Gastroesophageal sphincter (tissue), 4 donors: ENCODE measurements at regions not wholly inside any gene's neighbourhood (a gene's known extent, or its start where the extent isn't known, plus 50 kb on each side); places are given as distances from the start of the nearest gene placed in this dataset.

Experiments
- ATAC-seq: fragments of 150-250 bp; one replicate; pipeline ENCODE4 v1.9.1; 2016; ENCODE audit warnings: mild to moderate bottlenecking, moderate library complexity
- H3K27ac ChIP-seq, 4 donors: fragments of 200-600 bp; sonication (generic) in 3 of 4; 1 replicate in 3 of 4; 2 replicates in 1 of 4; pipeline ENCODE4 v1.5.1; 2016 to 2019
- H3K27me3 ChIP-seq: fragments of 200-600 bp; sonication (generic); one replicate; pipeline ENCODE4 v1.5.1; 2019
- H3K36me3 ChIP-seq, 2 donors: fragments of 200-600 bp; sonication (generic); one replicate each; pipeline ENCODE4 v1.5.1; 2019; ENCODE audit warnings: control low read depth in 1 of 2
- H3K4me1 ChIP-seq, 3 donors: fragments of 200-600 bp; sonication (generic); 1 replicate in 2 of 3; 2 replicates in 1 of 3; pipeline ENCODE4 v1.5.1; 2016 to 2019; ENCODE audit warnings: control low read depth in 2 of 3
- H3K4me3 ChIP-seq, 2 donors: fragments of 200-600 bp; sonication (generic); one replicate each; pipeline ENCODE4 v1.5.1; 2019; ENCODE audit warnings: mild to moderate bottlenecking in 1 of 2, moderate library complexity in 1 of 2
- H3K9me3 ChIP-seq, 3 donors: fragments of 200-600 bp; sonication (generic); one replicate each; pipeline ENCODE4 v1.5.1; 2017 to 2019; ENCODE audit warnings: control low read depth in 2 of 3
- EP300 ChIP-seq: sonication (generic); formaldehyde crosslinking; IDR thresholded peaks from one replicate; pipeline ENCODE4 v1.6.1; 2017; ENCODE audit warnings: antibody characterized with exemption, mild to moderate bottlenecking
- POLR2A ChIP-seq, 2 donors: fragments of 450-650 bp; IDR thresholded peaks; one replicate each; pipeline ENCODE4 v1.6.1; 2017; ENCODE audit warnings: antibody characterized with exemption in 2 of 2, mild to moderate bottlenecking in 2 of 2, moderate library complexity in 1 of 2
- POLR2AphosphoS5 ChIP-seq: sonication (generic); formaldehyde crosslinking; IDR thresholded peaks from one replicate; pipeline ENCODE4 v1.6.1; 2017; ENCODE audit warnings: antibody characterized with exemption
- WGBS, 2 donors: methylation state at CpG; one replicate each; pipeline ENCODE4 v1.1.5; 2018; ENCODE audit warnings: low coverage in 1 of 2; 5-methylcytosine and 5-hydroxymethylcytosine counted together
- TF ChIP-seq, protein P1 (sequence below), 4 experiments: fragments of 200-600 bp in 2 of 4; fragments of 450-650 bp in 2 of 4; sonication (generic) in 1 of 4; IDR thresholded peaks; one replicate each; pipeline ENCODE4 v1.5.1; 2017 to 2019; ENCODE audit warnings: antibody characterized with exemption in 4 of 4, mild to moderate bottlenecking in 2 of 4, moderate library complexity in 2 of 4

DNA sequence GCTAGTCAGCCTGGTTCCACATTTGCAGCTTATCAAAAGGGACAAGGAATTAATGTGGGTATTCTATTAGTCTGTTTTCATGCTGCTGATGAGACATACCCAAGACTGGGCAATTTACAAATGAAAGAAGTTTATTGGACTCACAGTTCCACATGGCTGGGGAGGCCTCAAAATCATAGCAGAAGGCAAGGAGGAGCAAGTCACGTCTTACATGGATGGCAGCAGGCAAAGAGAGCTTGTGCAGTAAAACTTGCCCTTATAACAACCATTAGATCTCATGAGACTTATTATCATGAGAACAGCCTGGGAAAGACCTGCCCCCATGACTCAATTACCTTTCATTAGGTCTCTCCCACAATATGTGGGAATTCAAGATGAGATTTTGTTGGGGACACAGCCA lies 689.1 kb upstream of the MARCKS start:
- Histone ChIP-seq H3K27ac (no peak overlapping the region), H3K27me3 (no peaks in the 10 kb centered on the region), H3K9me3 (peaks cover 0 to 6% (median 0%) of the 10 kb centered on the region in 3 donors), H3K36me3 (no peaks in the 10 kb centered on the region), H3K4me1 (no peaks in the 10 kb centered on the region), H3K4me3 (no peak overlapping the region)
- 90 to 100% methylated on average over 1 of the region's 1 CpG for WGBS, 2 donors
- TF ChIP-seq, protein P1, sequence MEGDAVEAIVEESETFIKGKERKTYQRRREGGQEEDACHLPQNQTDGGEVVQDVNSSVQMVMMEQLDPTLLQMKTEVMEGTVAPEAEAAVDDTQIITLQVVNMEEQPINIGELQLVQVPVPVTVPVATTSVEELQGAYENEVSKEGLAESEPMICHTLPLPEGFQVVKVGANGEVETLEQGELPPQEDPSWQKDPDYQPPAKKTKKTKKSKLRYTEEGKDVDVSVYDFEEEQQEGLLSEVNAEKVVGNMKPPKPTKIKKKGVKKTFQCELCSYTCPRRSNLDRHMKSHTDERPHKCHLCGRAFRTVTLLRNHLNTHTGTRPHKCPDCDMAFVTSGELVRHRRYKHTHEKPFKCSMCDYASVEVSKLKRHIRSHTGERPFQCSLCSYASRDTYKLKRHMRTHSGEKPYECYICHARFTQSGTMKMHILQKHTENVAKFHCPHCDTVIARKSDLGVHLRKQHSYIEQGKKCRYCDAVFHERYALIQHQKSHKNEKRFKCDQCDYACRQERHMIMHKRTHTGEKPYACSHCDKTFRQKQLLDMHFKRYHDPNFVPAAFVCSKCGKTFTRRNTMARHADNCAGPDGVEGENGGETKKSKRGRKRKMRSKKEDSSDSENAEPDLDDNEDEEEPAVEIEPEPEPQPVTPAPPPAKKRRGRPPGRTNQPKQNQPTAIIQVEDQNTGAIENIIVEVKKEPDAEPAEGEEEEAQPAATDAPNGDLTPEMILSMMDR (IDR thresholded peaks at IDR 0.05), result no peak
- TF ChIP-seq POLR2A (IDR thresholded peaks at IDR 0.05), result no peak
- no peak for TF ChIP-seq EP300
- no peak for TF ChIP-seq POLR2AphosphoS5
- no peak for ATAC-seq

DNA sequence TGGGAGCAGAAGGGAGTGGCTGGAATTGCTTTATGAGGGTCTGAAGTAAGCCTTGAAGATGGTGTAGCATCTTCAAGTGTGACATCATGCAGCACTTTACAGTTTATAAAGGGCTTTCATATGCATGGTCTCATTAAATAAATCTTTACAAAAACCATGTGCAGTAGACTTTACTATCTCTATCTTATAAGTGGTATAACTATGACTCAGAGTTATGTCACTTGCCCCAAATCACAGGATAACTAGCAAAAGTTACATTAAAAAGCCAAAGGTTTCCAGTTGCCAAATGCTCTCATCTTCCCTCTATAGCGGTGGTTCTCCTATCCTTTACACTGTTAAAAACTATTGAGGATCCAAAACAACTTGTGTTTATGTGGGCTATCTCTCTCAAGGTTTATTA lies 687.7 kb upstream of the MARCKS start:
- ATAC-seq, result no peak
- WGBS, 2 donors, result 96 to 100% methylated on average over 1 of the region's 1 CpG
- no peaks in the 10 kb centered on the region for H3K4me1 ChIP-seq
- H3K9me3 ChIP-seq, result peaks cover 0 to 6% (median 0%) of the 10 kb centered on the region in 3 donors
- H3K27me3 ChIP-seq, result no peaks in the 10 kb centered on the region
- H3K36me3 ChIP-seq, result no peaks in the 10 kb centered on the region
- TF ChIP-seq, protein P1 (IDR thresholded peaks at IDR 0.05), result no peak
- TF ChIP-seq EP300 (no peak), POLR2A (IDR thresholded peaks at IDR 0.05) (no peak), POLR2AphosphoS5 (no peak)
- H3K4me3 ChIP-seq, result no peak overlapping the region
- no peak overlapping the region for H3K27ac ChIP-seq

DNA sequence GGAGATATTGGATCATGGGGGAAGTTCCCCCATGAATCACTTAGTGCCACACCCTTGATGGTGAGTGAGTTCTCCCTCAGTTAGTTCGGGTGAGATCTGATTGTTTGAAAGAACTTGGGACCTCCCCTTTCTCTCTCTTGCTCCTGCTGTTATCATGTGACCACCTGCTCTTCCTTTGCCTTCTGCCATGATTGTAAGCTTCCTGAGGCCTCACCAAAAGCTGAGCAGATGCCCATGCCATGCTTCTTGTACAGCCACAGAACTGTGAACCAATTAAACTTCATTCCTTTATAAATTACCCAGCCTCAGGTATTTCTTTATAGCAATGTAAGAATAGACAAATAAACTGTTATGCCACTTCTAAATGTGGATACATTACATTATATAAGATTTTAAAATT lies 686.7 kb upstream of the MARCKS start:
- Histone ChIP-seq H3K4me1 (no peaks in the 10 kb centered on the region), H3K27me3 (no peaks in the 10 kb centered on the region), H3K36me3 (no peaks in the 10 kb centered on the region), H3K9me3 (peaks cover 0 to 6% (median 0%) of the 10 kb centered on the region in 3 donors), H3K4me3 (no peak overlapping the region), H3K27ac (no peak overlapping the region)
- TF ChIP-seq POLR2A (IDR thresholded peaks at IDR 0.05) (no peak), POLR2AphosphoS5 (no peak), EP300 (no peak)
- TF ChIP-seq, protein P1 (IDR thresholded peaks at IDR 0.05), result no peak
- WGBS, 2 donors, result 83% methylated on average over 1 of the region's 1 CpG; no CpG with 5 or more reads in 1 of the 2 donors
- no peak for ATAC-seq

DNA sequence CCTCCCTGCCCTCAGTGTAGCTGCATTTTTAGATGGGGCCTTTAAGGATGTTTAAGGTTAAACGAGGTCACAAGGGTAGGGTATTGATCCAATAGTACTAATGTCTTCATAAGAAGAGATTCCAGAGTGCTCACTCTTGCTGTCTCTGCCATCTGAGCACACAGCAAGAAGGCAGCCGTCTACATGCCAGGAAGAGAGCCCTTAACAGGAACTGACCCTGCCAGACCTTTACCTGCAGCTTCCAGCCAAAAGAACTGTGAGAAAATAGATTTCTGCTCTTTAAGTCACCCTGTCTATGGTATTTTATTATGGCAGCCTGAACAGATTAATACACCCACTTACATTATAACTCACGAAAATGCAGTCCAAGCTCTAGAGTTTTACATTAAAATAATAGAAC lies 685.3 kb upstream of the MARCKS start:
- H3K36me3 ChIP-seq, result no peaks in the 10 kb centered on the region
- peaks cover 0 to 6% (median 0%) of the 10 kb centered on the region in 3 donors for H3K9me3 ChIP-seq
- no peaks in the 10 kb centered on the region for H3K27me3 ChIP-seq
- no peak for ATAC-seq
- 68 to 89% methylated on average over 2 to 3 of the region's 3 CpGs for WGBS, 2 donors
- TF ChIP-seq POLR2A (IDR thresholded peaks at IDR 0.05), result no peak
- H3K27ac ChIP-seq, result no peak overlapping the region
- H3K4me3 ChIP-seq, result no peak overlapping the region
- H3K4me1 ChIP-seq, result no peaks in the 10 kb centered on the region

DNA sequence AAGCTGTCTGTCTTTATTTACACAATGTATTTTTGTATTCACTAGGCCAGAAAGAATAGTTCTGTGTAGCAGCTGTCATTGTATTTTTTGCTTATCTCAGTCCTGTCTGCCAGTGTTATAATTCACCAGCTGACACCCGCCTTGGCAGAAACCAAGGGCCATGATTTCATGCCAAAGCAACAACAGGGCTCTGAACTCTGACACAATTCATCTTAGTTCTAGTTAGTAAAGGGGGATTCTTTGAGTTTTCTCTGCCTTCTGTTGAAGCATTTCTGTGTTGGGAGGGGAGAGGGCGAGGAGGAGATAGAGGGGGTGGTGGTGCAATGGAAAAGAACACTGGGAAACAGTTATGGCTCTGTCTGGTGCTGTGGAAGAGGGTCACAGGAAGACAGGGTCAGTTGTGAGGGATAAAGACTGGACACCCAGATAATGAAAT lies 684.6 kb upstream of the MARCKS start:
- Histone ChIP-seq H3K4me1 (no peaks in the 10 kb centered on the region), H3K36me3 (no peaks in the 10 kb centered on the region), H3K27me3 (no peaks in the 10 kb centered on the region), H3K9me3 (peaks cover 0 to 6% (median 0%) of the 10 kb centered on the region in 3 donors), H3K4me3 (no peak overlapping the region), H3K27ac (no peak overlapping the region)
- no peak for TF ChIP-seq POLR2A (IDR thresholded peaks at IDR 0.05)
- TF ChIP-seq, protein P1 (IDR thresholded peaks at IDR 0.05), result no peak
- TF ChIP-seq POLR2AphosphoS5, result no peak
- TF ChIP-seq EP300, result no peak
- ATAC-seq, result no peak
- 7 to 38% methylated on average over 2 of the region's 2 CpGs for WGBS, 2 donors
